Hematopoietic multipotent progenitor cell treated with erythropoietin and hydrocortisone succinate and interleukin-3 and kit ligand, for 4 days (in vitro differentiated cells): ENCODE measurements at regions not wholly inside any gene's neighbourhood (a gene's known extent, or its start where the extent isn't known, plus 50 kb on each side); places are given as distances from the start of the nearest gene placed in this dataset.

Source experiments
- DNase-seq: peaks from one replicate; pipeline ENCODE4 v3.0.0-alpha.2; 2015

GRCh38 chrX:10048076-10048475 is 80.9 kb downstream of the CLDN34 start:
- no peak for DNase-seq

DNA sequence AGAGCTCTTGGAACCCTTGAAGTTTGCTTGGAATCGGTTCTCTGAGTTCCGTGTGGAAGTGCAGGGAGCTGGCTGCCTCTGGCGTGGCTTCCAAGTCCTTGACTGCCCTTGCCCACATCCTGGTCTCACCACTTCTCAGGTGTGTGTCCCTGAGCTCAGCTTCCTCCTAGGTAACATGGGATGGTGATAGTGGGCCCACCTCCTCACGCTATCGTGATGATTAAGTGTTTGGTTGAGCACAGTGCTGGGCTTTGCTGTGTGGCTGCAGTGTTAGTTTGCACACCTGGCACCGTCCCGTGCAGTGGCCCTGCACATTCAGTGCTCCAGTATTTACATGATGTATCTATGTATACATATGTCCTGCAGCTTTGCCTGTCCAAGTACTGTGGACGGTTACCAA is 81.5 kb downstream of the CLDN34 start:
- no peak for DNase-seq

DNA sequence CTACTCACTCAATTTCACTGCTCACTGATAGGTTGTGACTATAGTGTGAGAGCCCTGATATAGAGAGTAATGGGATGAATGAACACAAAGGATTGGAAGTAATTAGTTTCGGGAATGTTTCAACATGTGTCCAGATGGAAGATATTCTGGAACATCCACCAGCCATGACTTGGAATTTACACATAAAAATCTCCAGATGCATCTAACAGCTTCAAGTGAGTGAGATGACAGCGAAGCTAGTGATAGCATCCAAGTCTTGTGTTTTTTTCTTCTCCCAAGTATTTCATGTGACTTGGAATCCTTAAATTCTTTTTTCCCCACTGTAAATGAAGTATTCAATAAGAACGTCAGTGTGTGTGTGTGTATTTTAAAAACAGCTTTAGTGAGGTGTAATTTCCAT is 82.1 kb downstream of the CLDN34 start:
- DNase-seq = no peak

DNA sequence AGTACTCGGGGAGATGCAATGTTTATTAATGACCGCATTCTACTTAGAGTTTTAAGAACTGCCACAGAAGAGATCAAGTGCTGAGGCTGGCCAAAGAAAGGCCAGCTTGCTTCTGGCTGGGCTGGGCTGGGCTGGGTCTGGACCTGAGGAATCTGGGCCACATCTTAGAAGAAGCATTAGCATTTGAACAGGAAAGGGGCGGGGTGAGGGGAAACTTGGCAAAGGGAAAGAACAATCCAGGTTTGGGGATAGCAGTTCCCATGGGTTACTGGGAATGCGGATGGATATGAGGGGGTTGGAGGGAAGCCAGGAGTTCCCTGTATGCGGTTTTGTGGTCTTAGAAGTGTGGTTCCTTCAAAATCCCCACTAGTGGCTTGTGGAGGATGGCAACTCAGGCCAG is 83.3 kb downstream of the CLDN34 start:
- no peak for DNase-seq

GRCh38 chrX:10051866-10052480 is 84.8 kb downstream of the CLDN34 start:
- DNase-seq = peak; percentile 53

- DNase-seq = peak; percentile 47
Observed at GRCh38 chrX:10052906-10053625, 85.9 kb downstream of the CLDN34 start.

- DNase-seq = no peak
Observed at GRCh38 chrX:10054396-10054795, 87.2 kb downstream of the CLDN34 start.

DNA sequence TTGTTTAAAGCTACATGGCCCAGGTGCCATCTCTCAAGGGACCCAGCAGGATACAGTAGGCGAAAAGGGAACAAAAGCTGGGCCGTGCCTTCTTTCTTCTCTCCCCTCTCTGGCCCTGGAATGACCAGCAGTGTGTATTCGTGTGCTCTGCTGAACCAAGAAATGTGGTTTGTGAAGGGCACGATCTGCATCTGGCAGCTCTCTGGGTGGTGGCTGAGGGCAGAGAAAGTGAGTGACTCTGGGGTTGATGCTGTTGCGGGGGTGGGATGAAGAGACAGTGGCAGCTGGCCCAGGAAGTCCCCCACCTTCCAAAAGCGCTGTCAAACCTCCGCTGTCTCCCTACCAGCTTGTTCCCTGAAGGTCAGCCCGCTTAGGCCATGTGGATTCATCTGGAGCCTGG is 88.3 kb downstream of the CLDN34 start:
- no peak for DNase-seq

- DNase-seq = no peak
Observed at GRCh38 chrX:10062352-10062751, 94.4 kb upstream of the CLCN4 start.

DNA sequence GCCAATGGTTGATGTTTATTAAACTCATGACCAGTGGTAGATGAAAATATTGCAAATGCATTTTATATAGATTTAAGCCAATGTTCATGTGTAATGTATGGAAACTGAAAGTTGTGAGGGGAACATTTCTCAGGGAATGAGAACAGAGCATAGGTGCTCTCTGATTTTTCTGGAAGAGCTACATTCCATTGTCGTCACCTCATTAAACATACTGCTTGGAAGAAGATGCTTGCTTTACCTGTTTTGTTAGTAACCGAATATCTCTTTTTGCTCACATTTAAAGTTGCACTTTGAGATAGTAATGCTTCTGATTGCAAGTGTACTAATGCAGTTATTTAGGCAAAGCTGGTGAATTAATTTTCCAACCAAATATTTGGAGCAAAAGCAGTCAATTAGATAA is 93.8 kb upstream of the CLCN4 start:
- DNase-seq = no peak

DNA sequence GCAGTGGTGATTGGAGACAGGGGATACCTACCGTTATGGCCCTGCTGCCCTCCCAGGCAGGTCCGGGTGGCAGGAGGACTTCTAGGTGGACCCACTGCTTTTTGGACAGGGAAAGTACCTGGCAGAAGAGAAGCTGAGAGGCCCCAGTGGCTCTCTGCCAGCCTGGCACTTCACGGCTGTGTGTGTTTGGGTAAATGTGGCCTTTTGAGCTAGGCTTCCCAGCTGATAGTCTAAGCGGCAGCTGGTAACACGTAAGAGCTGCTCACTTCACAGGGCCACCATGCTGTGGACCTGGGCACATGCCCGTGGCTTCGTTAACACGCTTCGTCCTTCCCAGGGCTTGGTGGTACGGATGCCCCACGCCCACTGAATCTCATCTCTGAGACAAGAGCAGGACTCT is 92.0 kb upstream of the CLCN4 start:
- no peak for DNase-seq

DNA sequence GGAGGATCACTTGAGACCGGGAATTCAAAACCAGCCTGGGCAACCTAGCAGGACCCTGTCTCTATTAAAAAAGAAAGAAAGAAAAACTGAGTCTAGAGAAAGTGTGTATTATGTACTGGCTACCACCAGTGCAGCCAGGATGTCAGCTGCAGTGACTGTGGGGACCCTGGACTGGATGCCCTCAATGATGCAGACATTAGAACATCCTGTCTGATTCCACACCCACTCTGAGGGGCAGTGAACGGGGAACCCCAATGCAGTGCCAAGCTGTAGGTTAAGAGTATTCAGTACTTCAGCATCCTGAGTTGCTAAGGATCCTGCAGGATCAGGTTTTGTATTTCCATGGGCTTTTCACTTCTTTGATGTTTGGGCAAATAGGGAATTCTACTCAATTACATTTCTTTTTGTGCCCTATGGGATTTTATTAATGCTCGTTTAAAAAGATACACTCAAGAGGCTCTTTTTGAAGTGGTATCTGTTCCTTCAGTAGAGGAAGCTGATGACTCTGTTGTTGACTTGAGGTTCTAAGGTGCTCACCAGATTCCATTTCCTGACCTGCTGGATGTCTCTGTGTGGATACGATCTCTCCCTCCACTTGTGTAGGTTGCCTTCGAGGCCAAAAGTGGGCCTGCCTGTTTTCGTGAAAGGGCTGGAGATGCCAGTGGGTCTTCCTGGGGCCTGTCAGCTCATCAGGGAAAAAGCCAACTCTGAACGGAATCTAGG is 85.9 kb upstream of the CLCN4 start:
- DNase-seq = no peak

- no peak for DNase-seq
Observed at GRCh38 chrX:10071451-10072144, 85.2 kb upstream of the CLCN4 start.

DNA sequence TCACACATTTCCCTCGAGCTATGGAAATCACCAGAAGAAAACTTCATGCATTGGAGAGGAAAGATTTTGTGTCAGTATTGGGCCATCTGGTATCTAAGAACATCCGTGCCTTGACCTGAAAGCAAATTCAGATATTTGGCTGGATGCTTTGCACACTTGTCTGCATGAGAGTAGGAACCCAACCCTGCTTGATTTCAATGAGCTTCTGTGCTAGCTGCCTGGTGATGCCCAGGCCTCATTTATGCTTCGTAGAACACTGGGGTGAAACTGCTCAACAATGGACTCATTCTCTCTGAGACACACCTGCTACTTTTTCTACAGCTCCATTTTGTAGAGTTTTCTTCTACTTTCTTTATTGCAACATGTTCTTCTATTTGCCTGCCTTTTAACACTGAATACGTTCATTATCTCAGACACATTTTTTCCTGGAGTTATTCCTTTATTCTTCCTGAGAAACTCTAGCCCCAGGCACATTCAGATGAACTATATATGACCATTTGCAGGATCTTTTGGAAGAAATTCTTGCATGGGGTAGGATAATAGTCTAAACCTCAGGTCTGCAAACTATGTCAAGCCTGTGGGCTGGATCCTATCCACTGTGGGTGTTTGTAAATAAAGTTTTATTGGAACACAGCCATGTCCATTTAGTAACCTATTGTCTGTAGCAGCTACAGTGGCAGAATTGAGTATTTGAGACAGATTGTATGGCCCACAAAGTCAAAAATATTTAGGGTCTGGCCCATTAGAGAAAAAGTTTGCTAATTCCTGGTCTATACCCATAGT is 83.8 kb upstream of the CLCN4 start:
- DNase-seq = no peak

- DNase-seq = no peak
Observed at GRCh38 chrX:10073671-10074070, 83.1 kb upstream of the CLCN4 start.

DNA sequence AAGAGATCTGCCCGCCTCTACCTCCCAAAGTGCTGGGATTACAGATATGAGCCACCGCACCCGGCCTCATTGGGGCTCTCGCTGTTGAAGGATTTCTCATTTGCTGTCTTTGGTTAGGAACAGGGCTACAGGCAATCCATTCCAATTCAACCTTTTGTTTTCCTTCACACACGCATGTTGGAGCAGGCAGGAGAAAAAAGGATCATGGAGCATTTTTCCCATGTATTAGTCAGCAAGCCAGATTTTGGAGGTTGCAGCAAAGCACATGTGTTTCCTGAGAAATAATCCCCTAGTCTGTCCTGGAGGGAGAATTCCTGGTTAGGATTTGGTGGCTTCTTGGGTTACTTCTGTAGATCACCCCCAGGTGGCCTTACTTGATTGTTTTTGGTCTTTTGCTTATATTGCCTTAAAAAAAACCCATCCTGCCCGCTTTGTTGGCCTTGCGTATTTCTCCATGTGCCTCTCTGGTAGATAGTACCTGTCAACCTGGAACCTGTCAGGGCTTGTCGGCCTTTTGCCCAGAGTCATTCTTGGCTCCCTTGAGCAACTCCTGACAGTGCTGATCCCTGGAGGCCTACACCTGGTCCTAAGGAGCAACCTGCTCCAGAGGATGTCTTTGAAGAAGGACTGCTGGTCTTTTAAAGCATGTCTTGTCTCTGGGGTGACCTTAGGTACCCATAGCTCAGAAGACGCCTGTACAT is 82.4 kb upstream of the CLCN4 start:
- DNase-seq = no peak

DNA sequence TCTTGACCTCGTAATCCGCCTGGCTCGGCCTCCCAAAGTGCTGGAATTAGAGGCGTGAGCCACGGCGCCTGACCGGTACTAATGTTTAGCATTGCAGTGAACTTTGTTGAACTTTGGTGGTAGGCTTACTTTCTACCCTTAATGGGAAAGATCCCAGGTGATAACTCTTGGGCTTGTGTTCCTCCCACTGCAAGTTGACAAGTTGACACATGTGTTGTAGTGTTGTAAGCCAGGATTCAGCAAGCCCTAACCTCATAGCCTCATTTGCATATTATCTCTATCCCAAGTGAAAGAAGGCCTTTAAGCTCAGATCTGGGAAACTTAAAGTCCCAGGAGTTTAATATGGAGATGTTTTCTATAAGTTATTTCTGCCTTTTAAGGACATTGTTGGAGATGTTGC is 80.0 kb upstream of the CLCN4 start:
- DNase-seq = no peak

DNA sequence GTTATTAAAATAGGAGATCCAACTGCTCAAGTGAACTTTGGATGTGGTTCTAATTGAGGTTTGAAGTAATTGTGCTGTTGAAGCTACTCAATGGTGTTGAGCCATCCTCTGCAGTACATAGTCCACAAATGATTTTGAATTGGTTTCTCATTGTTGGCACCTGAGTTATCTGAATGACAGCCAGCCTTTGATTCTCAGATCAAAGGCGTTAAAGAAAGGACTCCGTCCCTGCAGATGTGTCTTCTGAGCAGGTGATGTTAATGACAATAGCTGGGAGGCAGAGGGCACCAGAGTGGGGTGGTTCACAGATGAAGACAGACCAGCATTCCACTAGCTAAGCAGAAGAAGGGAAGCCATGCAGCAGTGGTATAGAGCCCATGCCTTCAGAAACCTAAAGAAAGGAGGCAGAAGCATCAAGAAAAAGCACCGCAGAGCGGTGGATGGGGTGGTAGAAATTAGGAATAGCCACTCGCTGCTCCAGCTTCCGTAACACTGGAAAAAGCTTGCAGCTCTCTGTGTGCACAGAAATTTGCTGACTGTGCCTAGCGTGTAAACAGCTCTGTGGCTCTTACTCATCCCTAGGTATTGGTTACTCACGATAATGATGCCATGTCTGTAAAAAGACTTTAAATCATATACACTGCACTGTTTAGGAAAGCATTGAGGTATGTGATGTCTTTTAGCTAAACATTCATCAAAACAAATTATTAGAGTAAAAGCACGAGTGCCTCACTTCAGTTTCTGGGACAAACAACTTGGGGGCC is 79.2 kb upstream of the CLCN4 start:
- no peak for DNase-seq

DNA sequence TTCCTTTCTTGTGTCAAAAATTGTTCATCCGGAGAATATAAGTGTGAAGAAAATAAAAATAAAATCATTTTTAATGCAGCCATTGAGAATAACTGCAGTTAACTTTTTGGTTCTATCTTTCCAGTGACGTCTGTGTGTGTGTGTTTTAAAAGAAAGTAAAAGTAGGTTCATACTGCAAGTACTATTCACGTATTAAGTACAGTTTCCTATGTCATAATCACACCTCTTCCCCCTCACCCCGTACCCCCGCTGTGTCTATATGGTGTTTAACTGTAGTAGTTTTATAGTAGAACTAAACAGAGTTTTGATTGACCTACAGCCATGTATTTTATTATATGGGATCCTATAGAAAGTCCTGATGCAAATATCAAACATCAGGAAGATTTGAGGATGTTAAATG is 78.5 kb upstream of the CLCN4 start:
- no peak for DNase-seq

DNA sequence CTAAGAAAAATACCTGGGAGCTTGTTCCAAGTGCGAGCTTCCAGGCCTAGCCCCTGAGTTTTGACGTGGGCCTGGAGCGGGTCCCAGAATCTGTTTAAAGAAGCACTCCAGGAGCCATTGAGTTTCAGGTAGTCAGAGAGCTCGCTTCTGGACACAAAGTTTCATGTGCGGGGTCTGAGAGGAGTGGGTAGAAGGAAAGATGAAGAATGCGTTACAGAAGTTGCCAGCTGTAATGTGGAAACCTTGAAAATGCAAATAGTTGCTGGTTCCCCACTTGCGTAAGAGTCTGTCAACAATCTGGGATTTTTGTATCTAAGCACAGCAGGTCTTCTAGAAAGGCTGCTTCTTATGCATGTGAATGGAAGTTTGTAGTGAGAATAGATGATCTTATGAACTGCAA is 77.5 kb upstream of the CLCN4 start:
- DNase-seq = no peak

GRCh38 chrX:10083809-10084208 is 73.0 kb upstream of the CLCN4 start:
- no peak for DNase-seq
